Osteocyte (in vitro differentiated cells): ENCODE measurements at regions not wholly inside any gene's neighbourhood (a gene's known extent, or its start where the extent isn't known, plus 50 kb on each side); places are given as distances from the start of the nearest gene placed in this dataset.
"Not testable (repeated sequence)": the region's sequence is repeated elsewhere in the genome, so short reads cannot be mapped to it uniquely, and the experiment has no call there.

Experiments
- DNase-seq: peaks from one replicate; pipeline ENCODE4 v3.0.0; 2021; ENCODE audit warnings: mixed read lengths; ENCODE audit not compliant: unreplicated experiment; ENCODE audit errors: extremely low spot score
- H3K27ac Mint-ChIP-seq: one replicate; pipeline ENCODE4 v1.8.0; 2021; ENCODE audit warnings: mild to moderate bottlenecking, mixed read lengths; ENCODE audit not compliant: unreplicated experiment
- H3K27me3 Mint-ChIP-seq: one replicate; pipeline ENCODE4 v1.8.0; 2021; ENCODE audit warnings: mixed read lengths; ENCODE audit not compliant: unreplicated experiment
- H3K36me3 Mint-ChIP-seq: one replicate; pipeline ENCODE4 v1.8.0; 2021; ENCODE audit warnings: mixed read lengths; ENCODE audit not compliant: unreplicated experiment
- H3K4me1 Mint-ChIP-seq: one replicate; pipeline ENCODE4 v1.8.0; 2021; ENCODE audit warnings: mixed read lengths; ENCODE audit not compliant: unreplicated experiment
- H3K4me3 Mint-ChIP-seq: one replicate; pipeline ENCODE4 v1.8.0; 2021; ENCODE audit warnings: mild to moderate bottlenecking, moderate library complexity, mixed read lengths; ENCODE audit not compliant: unreplicated experiment
- H3K9me3 Mint-ChIP-seq: one replicate; pipeline ENCODE4 v1.8.0; 2021; ENCODE audit warnings: mixed read lengths; ENCODE audit not compliant: unreplicated experiment
- CTCF ChIP-seq: fragments of 200-600 bp; sonication (generic); IDR thresholded peaks from 2 replicates; pipeline ENCODE4 v1.5.0; 2021; ENCODE audit warnings: antibody characterized with exemption, mild to moderate bottlenecking, moderate library complexity

GRCh38 chr2:59167514-59167913, 926.4 kb upstream of the FANCL start:
- H3K4me1 Mint-ChIP-seq: no peaks in the 10 kb centered on the region
- no peak for DNase-seq
- no peaks in the 10 kb centered on the region for H3K9me3 Mint-ChIP-seq
- no peak overlapping the region for H3K27ac Mint-ChIP-seq
- peaks cover 27% of the 10 kb centered on the region for H3K27me3 Mint-ChIP-seq
- TF ChIP-seq CTCF: no peak
- H3K36me3 Mint-ChIP-seq: no peaks in the 10 kb centered on the region
- no peak overlapping the region for H3K4me3 Mint-ChIP-seq

GRCh38 chr2:59157908-59158307, 916.8 kb upstream of the FANCL start:
- H3K4me3 Mint-ChIP-seq, H3K4me1 Mint-ChIP-seq, DNase-seq, H3K27ac Mint-ChIP-seq, H3K36me3 Mint-ChIP-seq, H3K9me3 Mint-ChIP-seq: not testable (repeated sequence)
- peaks cover 13% of the 10 kb centered on the region for H3K27me3 Mint-ChIP-seq

GRCh38 chr2:59151805-59152204, 910.7 kb upstream of the FANCL start:
- Mint-ChIP-seq H3K9me3 (no peaks in the 10 kb centered on the region), H3K4me3 (no peak overlapping the region), H3K36me3 (no peaks in the 10 kb centered on the region), H3K4me1 (no peaks in the 10 kb centered on the region), H3K27ac (no peak overlapping the region), H3K27me3 (peaks cover 7% of the 10 kb centered on the region)
- DNase-seq: no peak
- no peak for TF ChIP-seq CTCF

- Mint-ChIP-seq H3K27me3 (peaks cover 5% of the 10 kb centered on the region), H3K9me3 (no peaks in the 10 kb centered on the region), H3K4me3 (no peak overlapping the region), H3K27ac (no peak overlapping the region), H3K4me1 (no peaks in the 10 kb centered on the region), H3K36me3 (no peaks in the 10 kb centered on the region)
- TF ChIP-seq CTCF: no peak
- no peak for DNase-seq
Measured at GRCh38 chr2:59150217-59150849, 909.2 kb upstream of the FANCL start.

- no peak for TF ChIP-seq CTCF
- DNase-seq: no peak
- Mint-ChIP-seq H3K36me3 (no peaks in the 10 kb centered on the region), H3K27me3 (peaks cover 5% of the 10 kb centered on the region), H3K4me1 (no peaks in the 10 kb centered on the region), H3K4me3 (no peak overlapping the region), H3K9me3 (no peaks in the 10 kb centered on the region), H3K27ac (no peak overlapping the region)
Measured at GRCh38 chr2:59149271-59149670, 908.1 kb upstream of the FANCL start.

GRCh38 chr2:59112258-59112657, 871.1 kb upstream of the FANCL start:
- H3K9me3 Mint-ChIP-seq: no peaks in the 10 kb centered on the region
- no peak for TF ChIP-seq CTCF
- H3K27ac Mint-ChIP-seq: no peak overlapping the region
- H3K36me3 Mint-ChIP-seq: no peaks in the 10 kb centered on the region
- H3K4me1 Mint-ChIP-seq: peaks cover 12% of the 10 kb centered on the region
- no peaks in the 10 kb centered on the region for H3K27me3 Mint-ChIP-seq
- no peak for DNase-seq
- no peak overlapping the region for H3K4me3 Mint-ChIP-seq
